Activated T-helper 1 cell treated with anti-CD3 and anti-CD28 coated beads, Interleukin-12 subunit alpha, Interleukin-12 subunit beta, Interleukin-2, Interleukin-4 antibody, amounts not matched to agents 30 ng/mL and 10 ng/mL and 1 ng/mL, durations not matched to agents 14 hours and 24 hours and 36 hours (primary cell): ENCODE measurements at regions not wholly inside any gene's neighbourhood (a gene's known extent, or its start where the extent isn't known, plus 50 kb on each side); places are given as distances from the start of the nearest gene placed in this dataset.

Source experiments
- DNase-seq: peaks from one replicate; pipeline ENCODE4 v3.0.0; 2021; ENCODE audit warnings: low spot score
- H3K27ac Mint-ChIP-seq: one replicate; pipeline ENCODE4 v1.8.0; 2021; ENCODE audit warnings: mild to moderate bottlenecking, mixed read lengths
- H3K27me3 Mint-ChIP-seq: one replicate; pipeline ENCODE4 v1.8.0; 2022; ENCODE audit warnings: mild to moderate bottlenecking, moderate library complexity, mixed read lengths; ENCODE audit not compliant: insufficient read depth
- H3K36me3 Mint-ChIP-seq: one replicate; pipeline ENCODE4 v1.8.0; 2021; ENCODE audit warnings: low read depth, mixed read lengths
- H3K4me1 Mint-ChIP-seq: one replicate; pipeline ENCODE4 v1.8.0; 2021; ENCODE audit warnings: low read depth, mixed read lengths
- H3K4me3 Mint-ChIP-seq: one replicate; pipeline ENCODE4 v1.8.0; 2021; ENCODE audit warnings: mild to moderate bottlenecking, moderate library complexity, mixed read lengths
- H3K9me3 Mint-ChIP-seq: one replicate; pipeline ENCODE4 v1.8.0; 2021; ENCODE audit warnings: mixed read lengths
- intact Hi-C: fragments of 100-400 bp; cut with micrococcal nuclease; formaldehyde crosslinking; loops from one replicate; pipeline ENCODE4 v1.15.1; 2024

DNA sequence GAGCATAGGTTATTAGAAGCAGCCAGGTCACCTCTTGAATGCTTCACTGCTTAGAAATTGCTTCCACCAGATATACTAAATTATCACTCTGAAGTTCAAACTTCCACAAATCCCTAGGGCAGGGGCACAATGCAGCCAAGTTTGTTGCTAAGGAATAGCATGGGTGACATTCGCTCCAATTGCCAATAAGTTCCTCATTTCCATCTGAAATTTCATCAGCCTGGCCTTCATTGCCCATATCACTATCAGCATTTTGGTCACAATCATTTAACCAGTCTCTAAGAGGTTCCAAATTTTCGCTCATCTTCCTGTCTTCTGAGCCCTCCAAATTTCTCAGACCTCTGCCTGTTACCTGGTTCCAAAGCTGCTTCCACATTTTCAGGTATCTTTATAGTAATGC is 356.1 kb downstream of the DAD1 start:
- H3K4me1 Mint-ChIP-seq = peaks cover 4% of the 10 kb centered on the region
- H3K36me3 Mint-ChIP-seq = no peaks in the 10 kb centered on the region
- no peak overlapping the region for H3K27ac Mint-ChIP-seq
- H3K9me3 Mint-ChIP-seq = no peaks in the 10 kb centered on the region
- no peak overlapping the region for H3K4me3 Mint-ChIP-seq
- intact Hi-C loops = no loop called here
- H3K27me3 Mint-ChIP-seq = no peaks in the 10 kb centered on the region
- no peak for DNase-seq

DNA sequence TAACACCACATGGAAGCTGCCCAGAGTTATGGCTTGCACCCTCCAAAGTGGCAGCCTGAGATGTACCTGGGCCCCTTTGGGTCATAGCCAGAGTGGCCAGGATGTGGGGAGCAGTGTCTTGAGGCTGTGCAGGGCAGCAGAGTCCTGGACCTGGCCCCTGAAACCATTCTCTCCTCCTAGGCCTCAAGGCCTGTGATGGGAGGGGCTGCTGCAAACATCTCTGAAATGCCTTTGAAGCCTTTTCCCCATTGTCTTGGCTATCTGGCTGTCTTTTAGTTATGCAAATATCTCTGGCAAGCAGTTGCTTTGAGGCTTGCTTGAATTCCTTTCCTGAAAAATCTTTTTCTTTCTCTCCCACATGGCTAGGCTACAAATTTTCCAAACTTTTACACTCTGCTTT is 356.5 kb downstream of the DAD1 start:
- no peaks in the 10 kb centered on the region for H3K36me3 Mint-ChIP-seq
- H3K27ac Mint-ChIP-seq = no peak overlapping the region
- H3K27me3 Mint-ChIP-seq = no peaks in the 10 kb centered on the region
- no peak for DNase-seq
- H3K9me3 Mint-ChIP-seq = no peaks in the 10 kb centered on the region
- peaks cover 4% of the 10 kb centered on the region for H3K4me1 Mint-ChIP-seq
- intact Hi-C loops = no loop called here
- no peak overlapping the region for H3K4me3 Mint-ChIP-seq

GRCh38 chr14:22231018-22231417 is 358.0 kb downstream of the DAD1 start:
- Mint-ChIP-seq H3K4me3 (peak overlapping the region; percentile 39), H3K9me3 (no peaks in the 10 kb centered on the region), H3K4me1 (peaks cover 4% of the 10 kb centered on the region), H3K36me3 (no peaks in the 10 kb centered on the region), H3K27me3 (no peaks in the 10 kb centered on the region), H3K27ac (peak overlapping the region; percentile 40)
- no peak for DNase-seq
- intact Hi-C loops = no loop called here

DNA sequence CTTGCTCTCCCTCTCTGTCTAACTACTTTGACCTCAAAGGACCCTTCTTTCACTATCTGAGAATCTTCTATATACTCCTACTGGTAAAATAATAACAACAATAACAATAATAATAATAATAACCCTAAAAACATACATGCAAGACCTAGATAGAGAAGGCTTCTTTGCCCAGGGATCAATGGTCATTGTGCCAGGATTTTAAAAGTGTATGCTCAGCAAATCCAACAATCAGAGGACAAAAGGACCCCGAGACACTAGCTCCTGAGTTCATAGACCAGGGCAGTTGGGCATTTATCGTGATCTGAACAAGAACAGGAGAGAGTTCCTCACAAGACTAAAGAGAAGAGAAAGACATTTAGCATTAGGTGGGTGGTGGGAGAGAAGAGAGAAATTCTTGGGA is 358.5 kb downstream of the DAD1 start:
- intact Hi-C loops = no loop called here
- H3K27me3 Mint-ChIP-seq = no peaks in the 10 kb centered on the region
- H3K4me1 Mint-ChIP-seq = peaks cover 4% of the 10 kb centered on the region
- no peaks in the 10 kb centered on the region for H3K36me3 Mint-ChIP-seq
- H3K4me3 Mint-ChIP-seq = peak overlapping the region; percentile 39
- no peaks in the 10 kb centered on the region for H3K9me3 Mint-ChIP-seq
- H3K27ac Mint-ChIP-seq = no peak overlapping the region
- DNase-seq = no peak

DNA sequence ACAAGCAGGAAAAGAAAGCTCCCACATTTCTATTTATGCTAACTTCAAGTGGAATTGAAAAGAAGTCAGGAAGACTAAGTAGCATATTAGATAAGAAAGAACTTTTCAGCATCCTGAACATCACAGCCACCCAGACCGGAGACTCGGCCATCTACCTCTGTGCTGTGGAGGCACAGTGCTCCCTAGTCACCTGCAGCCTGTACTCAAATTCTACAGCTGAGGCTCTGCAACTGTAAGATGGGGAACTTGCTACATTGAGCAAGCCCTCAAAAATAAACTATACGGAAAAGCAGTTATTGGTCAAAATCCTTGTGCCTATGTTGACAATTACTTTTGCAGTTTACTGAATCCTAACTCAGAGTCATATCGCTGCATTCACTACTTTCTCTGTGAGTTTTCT is 361.9 kb downstream of the DAD1 start:
- no peaks in the 10 kb centered on the region for H3K9me3 Mint-ChIP-seq
- no peaks in the 10 kb centered on the region for H3K36me3 Mint-ChIP-seq
- peaks cover 4% of the 10 kb centered on the region for H3K4me1 Mint-ChIP-seq
- H3K27ac Mint-ChIP-seq = peak overlapping the region; percentile 73
- peak overlapping the region; percentile 73 for H3K4me3 Mint-ChIP-seq
- intact Hi-C loops = loop anchor here (5.0 kb wide), 1 partner anchor 45 kb away; no protein-coding TSS in a partner anchor
- no peaks in the 10 kb centered on the region for H3K27me3 Mint-ChIP-seq
- no peak for DNase-seq

DNA sequence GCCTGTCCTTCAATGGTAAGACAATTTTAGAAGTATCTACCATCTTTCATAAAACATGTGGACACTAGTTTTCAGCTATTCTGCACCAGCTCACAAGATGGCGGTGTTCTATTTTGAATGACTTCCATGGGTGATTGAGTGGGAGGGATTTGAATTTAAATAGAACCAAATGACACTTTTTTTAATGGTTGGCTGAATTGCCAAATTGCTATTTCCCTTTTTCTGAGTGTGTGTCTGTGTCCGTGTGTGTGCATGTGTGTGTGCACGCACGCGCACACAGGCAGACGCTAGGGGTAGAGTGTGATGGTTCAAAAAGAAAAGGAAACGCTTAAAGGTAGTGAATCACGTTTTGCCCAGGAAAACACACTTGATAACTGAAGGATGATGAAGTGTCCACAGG is 362.6 kb downstream of the DAD1 start:
- Mint-ChIP-seq H3K27me3 (no peaks in the 10 kb centered on the region), H3K4me3 (peak overlapping the region; percentile 73), H3K9me3 (no peaks in the 10 kb centered on the region), H3K4me1 (peaks cover 4% of the 10 kb centered on the region), H3K27ac (peak overlapping the region; percentile 73), H3K36me3 (no peaks in the 10 kb centered on the region)
- no peak for DNase-seq
- intact Hi-C loops = loop anchor here (5.0 kb wide), 1 partner anchor 46 kb away; no protein-coding TSS in a partner anchor

GRCh38 chr14:22225516-22226140 is 363.4 kb downstream of the DAD1 start:
- no peak for DNase-seq
- Mint-ChIP-seq H3K27me3 (no peaks in the 10 kb centered on the region), H3K4me3 (no peak overlapping the region), H3K4me1 (peaks cover 4% of the 10 kb centered on the region), H3K27ac (no peak overlapping the region), H3K36me3 (no peaks in the 10 kb centered on the region), H3K9me3 (no peaks in the 10 kb centered on the region)
- intact Hi-C loops = loop anchor here (5.0 kb wide), 1 partner anchor 47 kb away; no protein-coding TSS in a partner anchor

GRCh38 chr14:22221508-22221907 is 367.5 kb downstream of the DAD1 start:
- DNase-seq = no peak
- H3K27ac Mint-ChIP-seq = peak overlapping the region; percentile 65
- intact Hi-C loops = loop anchor here (2.0 kb wide), 1 partner anchor 335 kb away; no protein-coding TSS in a partner anchor
- H3K4me1 Mint-ChIP-seq = no peaks in the 10 kb centered on the region
- H3K36me3 Mint-ChIP-seq = no peaks in the 10 kb centered on the region
- H3K9me3 Mint-ChIP-seq = no peaks in the 10 kb centered on the region
- peak overlapping the region; percentile 59 for H3K4me3 Mint-ChIP-seq
- H3K27me3 Mint-ChIP-seq = no peaks in the 10 kb centered on the region

- no peak for DNase-seq
- Mint-ChIP-seq H3K27ac (no peak overlapping the region), H3K4me1 (no peaks in the 10 kb centered on the region), H3K36me3 (no peaks in the 10 kb centered on the region), H3K4me3 (no peak overlapping the region), H3K27me3 (no peaks in the 10 kb centered on the region), H3K9me3 (no peaks in the 10 kb centered on the region)
- intact Hi-C loops = loop anchor here (2.0 kb wide), 1 partner anchor 336 kb away; no protein-coding TSS in a partner anchor
These were observed 368.6 kb downstream of the DAD1 start for GRCh38 chr14:22220427-22220826.

DNA sequence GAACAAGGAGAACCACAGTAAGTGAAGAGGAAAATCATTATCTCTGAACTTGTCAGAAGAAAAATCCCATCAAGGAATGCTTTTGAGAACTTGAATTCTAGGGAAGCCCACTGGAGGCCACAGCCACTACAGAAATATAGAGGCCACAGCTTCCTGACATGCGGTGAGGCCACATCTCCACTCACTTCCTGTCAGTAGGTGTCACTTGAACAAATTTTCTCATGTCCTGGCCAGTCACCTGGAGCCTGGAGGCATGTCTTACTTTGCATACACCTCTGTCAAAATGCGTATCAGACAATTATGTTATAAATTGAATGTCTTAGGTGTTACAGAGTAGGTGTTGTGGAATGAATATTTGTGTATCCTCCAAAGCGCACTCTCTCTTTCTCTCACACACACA is 370.3 kb downstream of the DAD1 start:
- DNase-seq = no peak

DNA sequence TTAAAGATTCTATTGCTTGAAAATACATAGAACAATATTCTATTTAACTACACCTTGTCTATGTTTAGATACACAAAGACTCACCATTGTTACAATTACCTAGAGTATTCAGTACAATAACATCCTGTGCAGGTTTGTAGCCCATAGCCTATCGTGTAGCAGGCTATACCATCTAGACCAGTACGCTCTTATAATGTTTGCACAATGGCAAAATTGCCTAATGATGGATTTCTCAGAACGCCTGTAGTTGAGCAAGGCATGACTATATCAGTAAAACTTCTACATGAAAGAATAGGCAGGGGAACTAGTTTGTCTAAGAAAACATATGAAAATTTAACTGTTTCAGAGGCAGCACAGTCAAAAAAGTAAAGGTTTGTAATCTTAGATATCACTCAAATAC is 375.9 kb downstream of the DAD1 start:
- DNase-seq = no peak
- intact Hi-C loops = no loop called here
- H3K27me3 Mint-ChIP-seq = no peaks in the 10 kb centered on the region
- no peak overlapping the region for H3K27ac Mint-ChIP-seq
- H3K4me3 Mint-ChIP-seq = no peak overlapping the region
- H3K9me3 Mint-ChIP-seq = no peaks in the 10 kb centered on the region
- no peaks in the 10 kb centered on the region for H3K4me1 Mint-ChIP-seq
- peaks cover 2% of the 10 kb centered on the region for H3K36me3 Mint-ChIP-seq

More for the DNA sequence above, 370.3 kb downstream of the DAD1 start:
- Mint-ChIP-seq H3K4me3 (no peak overlapping the region), H3K9me3 (no peaks in the 10 kb centered on the region), H3K36me3 (no peaks in the 10 kb centered on the region), H3K4me1 (no peaks in the 10 kb centered on the region), H3K27me3 (no peaks in the 10 kb centered on the region), H3K27ac (no peak overlapping the region)
- intact Hi-C loops = no loop called here

- Mint-ChIP-seq H3K36me3 (peaks cover 2% of the 10 kb centered on the region), H3K27ac (no peak overlapping the region), H3K9me3 (no peaks in the 10 kb centered on the region), H3K27me3 (no peaks in the 10 kb centered on the region), H3K4me1 (no peaks in the 10 kb centered on the region), H3K4me3 (no peak overlapping the region)
- no peak for DNase-seq
- intact Hi-C loops = no loop called here
These were observed 378.1 kb downstream of the DAD1 start for GRCh38 chr14:22210906-22211305.

GRCh38 chr14:22210026-22210425 is 379.0 kb downstream of the DAD1 start:
- Mint-ChIP-seq H3K4me1 (no peaks in the 10 kb centered on the region), H3K4me3 (no peak overlapping the region), H3K27ac (no peak overlapping the region), H3K36me3 (peaks cover 2% of the 10 kb centered on the region), H3K9me3 (no peaks in the 10 kb centered on the region), H3K27me3 (no peaks in the 10 kb centered on the region)
- intact Hi-C loops = no loop called here
- DNase-seq = no peak

DNA sequence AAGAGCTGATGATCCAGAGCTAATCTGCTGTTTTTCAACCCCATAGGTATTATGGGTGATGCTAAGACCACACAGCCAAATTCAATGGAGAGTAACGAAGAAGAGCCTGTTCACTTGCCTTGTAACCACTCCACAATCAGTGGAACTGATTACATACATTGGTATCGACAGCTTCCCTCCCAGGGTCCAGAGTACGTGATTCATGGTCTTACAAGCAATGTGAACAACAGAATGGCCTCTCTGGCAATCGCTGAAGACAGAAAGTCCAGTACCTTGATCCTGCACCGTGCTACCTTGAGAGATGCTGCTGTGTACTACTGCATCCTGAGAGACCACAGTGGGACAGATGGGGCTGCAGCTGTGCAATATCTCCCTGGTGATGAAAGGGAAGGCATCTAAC is 386.0 kb downstream of the DAD1 start:
- no peaks in the 10 kb centered on the region for H3K36me3 Mint-ChIP-seq
- H3K27ac Mint-ChIP-seq = peak overlapping the region; percentile 48
- H3K9me3 Mint-ChIP-seq = no peaks in the 10 kb centered on the region
- H3K4me1 Mint-ChIP-seq = peaks cover 6% of the 10 kb centered on the region
- no peak for DNase-seq
- peak overlapping the region; percentile 82 for H3K4me3 Mint-ChIP-seq
- intact Hi-C loops = loop anchor here (5.0 kb wide), 4 partner anchors 36 to 354 kb away; no protein-coding TSS in a partner anchor
- no peaks in the 10 kb centered on the region for H3K27me3 Mint-ChIP-seq
